Calu3 (cell line): ENCODE measurements at regions not wholly inside any gene's neighbourhood (a gene's known extent, or its start where the extent isn't known, plus 50 kb on each side); places are given as distances from the start of the nearest gene placed in this dataset.

ENCODE experiments used
- BruUV-seq: library from RNA; stranded (reverse); fragments of 400-500 nt; replicated peaks from 2 replicates; lab custom pipeline; 2021; lab: Mats Ljungman, UMichigan
- CTCF ChIA-PET: fragments of 300-600 bp; sonication (Branson Sonifier 250); formaldehyde crosslinking; loops from one replicate; lab custom pipeline; 2022; ENCODE audit warnings: antibody characterized with exemption; lab: Charles Lee
- DNase-seq: peaks from one replicate; pipeline ENCODE4 v3.0.0; 2022
- H3K27ac Mint-ChIP-seq: one replicate; pipeline ENCODE4 v1.8.0; 2022; ENCODE audit warnings: mixed read lengths; ENCODE audit not compliant: unreplicated experiment
- H3K27me3 Mint-ChIP-seq: one replicate; pipeline ENCODE4 v1.8.0; 2022; ENCODE audit warnings: mixed read lengths; ENCODE audit not compliant: unreplicated experiment
- H3K36me3 Mint-ChIP-seq: one replicate; pipeline ENCODE4 v1.8.0; 2022; ENCODE audit warnings: mild to moderate bottlenecking, moderate library complexity, mixed read lengths; ENCODE audit not compliant: insufficient read depth, unreplicated experiment
- H3K4me1 Mint-ChIP-seq: one replicate; pipeline ENCODE4 v1.8.0; 2022; ENCODE audit warnings: mild to moderate bottlenecking, low read depth, mixed read lengths; ENCODE audit not compliant: unreplicated experiment
- H3K4me3 Mint-ChIP-seq: one replicate; pipeline ENCODE4 v1.8.0; 2022; ENCODE audit warnings: mild to moderate bottlenecking, low read depth, moderate library complexity, mixed read lengths; ENCODE audit not compliant: unreplicated experiment
- H3K9me3 Mint-ChIP-seq: one replicate; pipeline ENCODE4 v1.8.0; 2022; ENCODE audit warnings: low read depth, mixed read lengths; ENCODE audit not compliant: unreplicated experiment
- CTCF ChIP-seq: fragments of 200-600 bp; IDR thresholded peaks from one replicate; pipeline ENCODE4 v1.8.0; 2022; ENCODE audit warnings: antibody characterized with exemption; ENCODE audit not compliant: unreplicated experiment
- intact Hi-C: fragments of 100-400 bp; cut with micrococcal nuclease; formaldehyde crosslinking; loops from one replicate; pipeline ENCODE4 v1.10.0; 2022; ENCODE audit not compliant: unreplicated experiment

GRCh38 chr6:44531442-44532015, 144.0 kb downstream of the CDC5L start:
- Mint-ChIP-seq H3K4me3 (no peak overlapping the region), H3K27me3 (peaks cover 33% of the 10 kb centered on the region), H3K27ac (no peak overlapping the region), H3K4me1 (no peaks in the 10 kb centered on the region), H3K36me3 (no peaks in the 10 kb centered on the region), H3K9me3 (no peaks in the 10 kb centered on the region)
- TF ChIP-seq CTCF: no peak
- intact Hi-C loops: no loop called here
- no peak for DNase-seq
- BruUV-seq: no TSS peak
- CTCF ChIA-PET: no interaction called here

- H3K4me1 Mint-ChIP-seq: no peaks in the 10 kb centered on the region
- H3K9me3 Mint-ChIP-seq: no peaks in the 10 kb centered on the region
- no TSS peak for BruUV-seq
- intact Hi-C loops: no loop called here
- H3K36me3 Mint-ChIP-seq: no peaks in the 10 kb centered on the region
- peaks cover 30% of the 10 kb centered on the region for H3K27me3 Mint-ChIP-seq
- no peak overlapping the region for H3K27ac Mint-ChIP-seq
- no peak overlapping the region for H3K4me3 Mint-ChIP-seq
- no peak for DNase-seq
- CTCF ChIA-PET: interaction anchor here (1.1 kb wide), 1 partner anchor 58 kb away, joined by 3 read pairs; no protein-coding TSS in a partner anchor
- no peak for TF ChIP-seq CTCF
Observed at GRCh38 chr6:44533421-44533820, 145.9 kb downstream of the CDC5L start.

- CTCF ChIA-PET: no interaction called here
Observed at GRCh38 chr6:44534291-44534690, 146.8 kb downstream of the CDC5L start.

DNA sequence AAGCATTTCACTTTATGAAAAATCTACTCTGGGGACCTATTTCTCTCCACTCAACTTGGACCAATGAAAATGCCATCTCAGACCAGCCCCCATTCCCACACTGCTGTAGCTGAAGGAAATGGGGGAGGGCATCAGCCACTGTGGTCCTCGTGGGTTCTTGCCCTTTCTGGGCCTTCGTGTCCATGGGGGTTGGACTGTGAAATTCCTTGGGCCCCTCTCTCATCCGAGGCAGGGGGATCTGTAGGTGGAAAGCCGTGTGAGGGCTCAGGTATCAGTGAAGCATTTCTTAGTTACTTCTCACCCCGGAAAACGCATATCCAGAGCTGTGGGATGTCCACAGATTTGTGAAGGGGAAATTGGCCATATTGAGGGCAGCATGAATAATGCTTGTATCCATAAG, 147.9 kb downstream of the CDC5L start:
- BruUV-seq: no TSS peak
- H3K9me3 Mint-ChIP-seq: no peaks in the 10 kb centered on the region
- H3K27me3 Mint-ChIP-seq: peaks cover 17% of the 10 kb centered on the region
- TF ChIP-seq CTCF: no peak
- no peak overlapping the region for H3K4me3 Mint-ChIP-seq
- intact Hi-C loops: no loop called here
- CTCF ChIA-PET: no interaction called here
- no peak overlapping the region for H3K27ac Mint-ChIP-seq
- DNase-seq: no peak
- no peaks in the 10 kb centered on the region for H3K4me1 Mint-ChIP-seq
- no peaks in the 10 kb centered on the region for H3K36me3 Mint-ChIP-seq

More at GRCh38 chr6:44534291-44534690, 146.8 kb downstream of the CDC5L start:
- Mint-ChIP-seq H3K27ac (no peak overlapping the region), H3K4me1 (no peaks in the 10 kb centered on the region), H3K4me3 (no peak overlapping the region), H3K27me3 (peaks cover 21% of the 10 kb centered on the region), H3K9me3 (no peaks in the 10 kb centered on the region), H3K36me3 (no peaks in the 10 kb centered on the region)
- no peak for TF ChIP-seq CTCF
- DNase-seq: no peak
- no TSS peak for BruUV-seq
- intact Hi-C loops: no loop called here
